K562 (cell line): ENCODE measurements at regions not wholly inside any gene's neighbourhood (a gene's known extent, or its start where the extent isn't known, plus 50 kb on each side); places are given as distances from the start of the nearest gene placed in this dataset.

Source experiments
- ATAC-seq: fragments of 200-7000 bp; cut with Tn5 transposase; 3 replicates; pipeline ENCODE4 v1.9.1; 2020; ENCODE audit warnings: moderate library complexity
- BruUV-seq: library from RNA; stranded (reverse); fragments of 400-500 nt; replicated peaks from 2 replicates; lab custom pipeline; 2021; lab: Mats Ljungman, UMichigan
- CTCF ChIA-PET: fragments of 300-600 bp; formaldehyde crosslinking; extraction: SDS; loops from one replicate; lab custom pipeline; 2021; ENCODE audit warnings: low intra/inter-chr PET ratio; lab: Yijun Ruan, JAX
- POLR2A ChIA-PET: fragments of 300-600, 350-650 bp; sonication (Branson Sonifier 250); formaldehyde crosslinking; extraction: SDS; loops from one replicate; lab custom pipeline; 2021; ENCODE audit warnings: antibody characterized with exemption, inconsistent platforms; lab: Yijun Ruan, JAX
- DNase-seq, 4 experiments: peaks; one replicate each; pipeline versions ENCODE4 v3.0.0 to v3.0.0-alpha.2; 2011 to 2018; ENCODE audit warnings: low spot score in 3 of 4, mixed read lengths in 3 of 4; ENCODE audit errors: extremely low read depth in 1 of 4
- FAIRE-seq: peaks from 2 replicates; lab custom pipeline; 2011; peaks lifted over from hg19 to GRCh38; lab: Jason Lieb, UNC
- H2AFZ ChIP-seq: 2 replicates; pipeline ENCODE4 v1.6.0; 2011; ENCODE audit warnings: low read depth, low read length, control low read depth, inconsistent platforms
- H3K27ac ChIP-seq: fragments of 200-600 bp; 3 replicates; pipeline ENCODE4 v1.8.0; 2011; ENCODE audit warnings: low read depth, mild to moderate bottlenecking, control low read depth, inconsistent platforms, low read length, moderate library complexity, mixed read lengths; ENCODE audit errors: extremely low read depth
- H3K27me3 ChIP-seq, 2 experiments: fragments of 300-600 bp in 1 of 2; 2 replicates in 1 of 2; 3 replicates in 1 of 2; pipeline versions ENCODE4 v1.6.0 to v1.8.0; 2011; ENCODE audit warnings: inconsistent platforms in 2 of 2, low read length in 2 of 2, mild to moderate bottlenecking in 1 of 2, mixed read lengths in 1 of 2, moderate library complexity in 1 of 2; ENCODE audit not compliant: control insufficient read depth in 2 of 2, insufficient read depth in 2 of 2
- H3K36me3 ChIP-seq: fragments of 300-600 bp; 3 replicates; pipeline ENCODE4 v1.8.0; 2011; ENCODE audit warnings: mild to moderate bottlenecking, low read length, inconsistent platforms; ENCODE audit not compliant: control insufficient read depth, insufficient read depth
- H3K4me1 ChIP-seq, 2 experiments: fragments of 200-600 bp in 1 of 2; replicated peaks in 1 of 2; 2 replicates in 1 of 2; 3 replicates in 1 of 2; pipeline versions ENCODE4 v1.5.1 to v1.8.0; 2011; ENCODE audit warnings: inconsistent platforms in 2 of 2, low read length in 2 of 2, mild to moderate bottlenecking in 1 of 2, mixed read lengths in 1 of 2, moderate library complexity in 1 of 2; ENCODE audit not compliant: control insufficient read depth in 2 of 2, insufficient read depth in 2 of 2
- H3K4me2 ChIP-seq: 2 replicates; pipeline ENCODE4 v1.6.1; 2011; ENCODE audit warnings: low read length, control low read depth, inconsistent platforms, mixed read lengths; ENCODE audit not compliant: insufficient read depth
- H3K4me3 ChIP-seq: fragments of 200-600 bp; sonication (generic), shearing (Covaris generic); 2 replicates; pipeline ENCODE4 v1.5.1; 2016; ENCODE audit warnings: control low read depth, inconsistent platforms
- H3K79me2 ChIP-seq: fragments of 200-600 bp; 3 replicates; pipeline ENCODE4 v1.8.0; 2011; ENCODE audit warnings: low read length, inconsistent platforms; ENCODE audit not compliant: control insufficient read depth, insufficient read depth
- H3K9ac ChIP-seq, 2 experiments: 2 replicates each; pipeline versions ENCODE4 v1.6.0 to v1.6.1; 2011; ENCODE audit warnings: low read depth in 2 of 2, low read length in 2 of 2, control low read depth in 1 of 2, inconsistent platforms in 1 of 2, mild to moderate bottlenecking in 1 of 2, mixed read lengths in 1 of 2; ENCODE audit not compliant: insufficient read depth in 1 of 2
- H3K9me1 ChIP-seq: one replicate; pipeline ENCODE4 v1.6.0; 2011; ENCODE audit warnings: inconsistent platforms, mild to moderate bottlenecking, low read length, moderate library complexity; ENCODE audit not compliant: control insufficient read depth, insufficient read depth
- H3K9me3 ChIP-seq: replicated peaks from 2 replicates; pipeline ENCODE4 v1.5.1; 2011; ENCODE audit warnings: low read depth, low read length, inconsistent platforms; ENCODE audit not compliant: control insufficient read depth, insufficient read depth
- H4K20me1 ChIP-seq: replicated peaks from 2 replicates; pipeline ENCODE4 v1.6.1; 2011; ENCODE audit warnings: low read length, inconsistent platforms, mixed read lengths; ENCODE audit not compliant: control insufficient read depth, insufficient read depth
- BCOR ChIP-seq: fragments of 450-650 bp; IDR thresholded peaks from 2 replicates; pipeline ENCODE4 v1.6.1; 2016
- CTCF ChIP-seq, 3 experiments: IDR thresholded peaks in 2 of 3; conservative IDR thresholded peaks in 1 of 3; 2 replicates each; pipeline ENCODE4 v1.5.1; 2011 to 2012; ENCODE audit warnings: low read length in 3 of 3, mild to moderate bottlenecking in 3 of 3, control low read depth in 2 of 3, improper control_type of control experiment in 1 of 3, inconsistent platforms in 1 of 3, low read depth in 1 of 3, mixed read lengths in 1 of 3, moderate library complexity in 1 of 3; ENCODE audit not compliant: insufficient read depth in 2 of 3
- DDX20 ChIP-seq: fragments of 450-650 bp; IDR thresholded peaks from 2 replicates; pipeline ENCODE4 v1.6.1; 2016; ENCODE audit warnings: missing genetic modification characterization, low read depth, mild to moderate bottlenecking, missing compliant biosample characterization, moderate library complexity
- FOXA3 ChIP-seq, 2 experiments: fragments of 450-650 bp in 1 of 2; sonication (generic) in 1 of 2; formaldehyde crosslinking; IDR thresholded peaks in 1 of 2; conservative IDR thresholded peaks in 1 of 2; 2 replicates each; pipeline versions ENCODE4 v1.4.0 to v1.8.0; 2020 to 2022; ENCODE audit warnings: mild to moderate bottlenecking in 2 of 2, missing genetic modification reagents in 1 of 2
- HMGXB4 ChIP-seq: sonication (generic); formaldehyde crosslinking; IDR thresholded peaks from 2 replicates; pipeline ENCODE4 v1.8.1; 2023; ENCODE audit warnings: mild to moderate bottlenecking, missing genetic modification reagents
- HNRNPUL1 ChIP-seq: fragments of 200-400 bp; formaldehyde crosslinking; IDR thresholded peaks from 2 replicates; pipeline ENCODE4 v1.6.1; 2017; ENCODE audit warnings: low read length
- NR1H2 ChIP-seq: sonication (generic); formaldehyde crosslinking; IDR thresholded peaks from 2 replicates; pipeline ENCODE4 v1.4.0; 2020; ENCODE audit warnings: mild to moderate bottlenecking, missing genetic modification reagents
- NR2C1 ChIP-seq, 2 experiments: fragments of 450-650 bp; IDR thresholded peaks; 2 replicates each; pipeline ENCODE4 v1.6.1; 2017; ENCODE audit warnings: mild to moderate bottlenecking in 2 of 2, antibody characterized with exemption in 1 of 2, inconsistent platforms in 1 of 2, missing compliant biosample characterization in 1 of 2, missing genetic modification characterization in 1 of 2
- PHF20 ChIP-seq: fragments of 450-650 bp; IDR thresholded peaks from 2 replicates; pipeline ENCODE4 v1.6.1; 2018; ENCODE audit not compliant: partially characterized antibody
- POLR2B ChIP-seq: fragments of 450-650 bp; IDR thresholded peaks from 2 replicates; pipeline ENCODE4 v1.6.1; 2018; ENCODE audit warnings: low read depth; ENCODE audit not compliant: partially characterized antibody
- SMARCA4 ChIP-seq: fragments of 450-650 bp; IDR thresholded peaks from 2 replicates; pipeline ENCODE4 v1.6.1; 2016
- TFAP4 ChIP-seq: sonication (generic); formaldehyde crosslinking; IDR thresholded peaks from 2 replicates; pipeline ENCODE4 v1.8.0; 2022; ENCODE audit warnings: missing genetic modification reagents, mild to moderate bottlenecking, moderate library complexity, borderline replicate concordance
- ZNF121 ChIP-seq: sonication (generic); formaldehyde crosslinking; conservative IDR thresholded peaks from 2 replicates; pipeline ENCODE4 v1.8.0; 2022; ENCODE audit warnings: missing genetic modification reagents
- ZNF134 ChIP-seq: fragments of 250-450 bp; sonication (Bioruptor Pico); conservative IDR thresholded peaks from 2 replicates; pipeline ENCODE4 v1.4.0; 2020
- ZNF197 ChIP-seq: fragments of 200-800 bp; sonication (Bioruptor generic); IDR thresholded peaks from 2 replicates; pipeline ENCODE4 v1.6.1; 2016; ENCODE audit warnings: low read depth, missing genetic modification characterization, missing compliant biosample characterization
- ZNF263 ChIP-seq: sonication (generic); formaldehyde crosslinking; IDR thresholded peaks from 2 replicates; pipeline ENCODE4 v1.8.0; 2022; ENCODE audit warnings: mild to moderate bottlenecking, missing genetic modification reagents, borderline replicate concordance
- ZNF707 ChIP-seq: fragments of 250-450 bp; sonication (Bioruptor Pico); conservative IDR thresholded peaks from 2 replicates; pipeline ENCODE4 v1.8.0; 2022; ENCODE audit warnings: inconsistent platforms, mild to moderate bottlenecking, moderate library complexity
- ZZZ3 ChIP-seq: fragments of 450-650 bp; IDR thresholded peaks from 2 replicates; pipeline ENCODE4 v1.6.1; 2016; ENCODE audit warnings: antibody characterized with exemption, mild to moderate bottlenecking, moderate library complexity
- WGBS: fragments of 100-300 bp; shearing (Covaris generic); methylation state at CpG from one replicate; pipeline ENCODE4 v1.1.6; 2016; ENCODE audit warnings: low coverage, mixed read lengths; ENCODE audit not compliant: insufficient coverage; ENCODE audit errors: missing lambda C conversion rate; 5-methylcytosine and 5-hydroxymethylcytosine counted together
- in situ Hi-C: fragments of 300-500 bp; cut with MboI; formaldehyde crosslinking; loops from 4 replicates; pipeline ENCODE4 v1.15.0; 2018; ENCODE audit warnings: inconsistent platforms, mixed read lengths
- intact Hi-C: fragments of 100-400 bp; cut with micrococcal nuclease; formaldehyde crosslinking; loops from 2 replicates; pipeline ENCODE4 v1.14.2; 2022

GRCh38 chr12:125320177-125320576 lies 254.9 kb downstream of the AACS start (continued):
- no peak for TF ChIP-seq ZNF263 (CRISPR knock-in tag)
- no peak for TF ChIP-seq ZNF197
- no peak for TF ChIP-seq NR2C1 (IDR thresholded peaks at IDR 0.05)
- TF ChIP-seq NR2C1 (tag; IDR thresholded peaks at IDR 0.05): no peak
- TF ChIP-seq SMARCA4: no peak

GRCh38 chr12:125324861-125325490 lies 259.7 kb downstream of the AACS start:
- ATAC-seq (no peak), FAIRE-seq (no peak), DNase-seq (no peak)
- Histone ChIP-seq H3K27ac (no peak overlapping the region), H2AFZ (no peak overlapping the region), H3K4me2 (no peak overlapping the region), H3K79me2 (no peaks in the 10 kb centered on the region), H3K4me1 (no peaks in the 10 kb centered on the region), H3K9me1 (no peaks in the 10 kb centered on the region), H3K27me3 (peaks cover 0 to 18% of the 10 kb centered on the region in 2 experiments; a peak in 2 of 5 replicates), H3K4me3 (no peak overlapping the region), H3K36me3 (no peaks in the 10 kb centered on the region), H4K20me1 (no peaks in the 10 kb centered on the region), H3K9me3 (no peaks in the 10 kb centered on the region), H3K9ac (no peak overlapping the region)
- intact Hi-C loops (no loop called here), in situ Hi-C loops (no loop called here)
- WGBS: under 1% methylated on average over 9 of the region's 9 CpGs
- ChIA-PET POLR2A (interaction anchor here (0.6 to 1.0 kb wide), 2 partner anchors 12 to 20 kb away, joined by 3 to 4 read pairs; no protein-coding TSS in a partner anchor), CTCF (no interaction called here)
- no TSS peak for BruUV-seq
- TF ChIP-seq DDX20 (tag): no peak
- no peak for TF ChIP-seq ZNF707 (CRISPR knock-in tag)
- no peak for TF ChIP-seq ZNF134
- no peak for TF ChIP-seq HNRNPUL1
- TF ChIP-seq HMGXB4 (CRISPR knock-in tag): no peak
- no peak for TF ChIP-seq POLR2B
- TF ChIP-seq FOXA3 (CRISPR knock-in tag; conservative IDR thresholded peaks at IDR 0.05 in 1 of 2, IDR thresholded peaks at IDR 0.05 in 1 of 2): no peak
- TF ChIP-seq PHF20: no peak
- TF ChIP-seq BCOR: no peak
- no peak for TF ChIP-seq ZNF121
- TF ChIP-seq TFAP4 (CRISPR knock-in tag): no peak
- TF ChIP-seq NR1H2 (CRISPR knock-in tag): no peak
- TF ChIP-seq CTCF (IDR thresholded peaks at IDR 0.05 in 2 of 3, conservative IDR thresholded peaks at IDR 0.05 in 1 of 3; ENCODE audit: insufficient read depth in 2 of 3, low read depth in 1 of 3, low read length in 3 of 3): no peak
- no peak for TF ChIP-seq ZZZ3
